ENCODE measurements at regions not wholly inside any gene's neighbourhood (a gene's known extent, or its start where the extent isn't known, plus 50 kb on each side); places are given as distances from the start of the nearest gene placed in this dataset.

DNA sequence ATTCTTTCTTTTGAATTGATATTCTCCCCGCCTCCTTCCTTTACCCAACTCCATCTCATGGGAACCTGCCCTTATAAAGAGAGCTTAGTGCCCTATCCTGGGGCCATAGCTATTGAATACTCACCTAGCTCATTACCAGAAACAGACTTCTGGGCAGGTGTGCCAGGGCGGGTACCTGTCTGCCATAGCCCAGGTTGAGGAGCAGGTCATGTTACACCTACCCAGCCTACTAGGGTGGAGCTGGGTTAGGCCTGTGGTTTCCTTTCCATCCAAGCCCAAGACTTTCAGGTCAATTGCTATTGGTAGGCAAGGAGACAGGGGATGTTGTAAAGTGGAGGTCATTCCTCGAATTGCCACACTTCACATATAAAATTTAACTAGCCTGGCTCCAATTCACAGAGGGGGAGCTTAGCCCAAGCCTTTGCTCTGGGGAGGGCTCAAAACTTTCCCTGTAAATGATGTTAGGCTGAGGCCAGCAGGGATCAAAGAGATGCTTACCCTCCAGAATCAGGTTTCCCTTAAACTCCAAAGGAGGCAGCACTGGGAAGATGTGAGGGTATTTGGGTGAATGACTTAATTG, 87.1 kb upstream of the IPO9 start:
- DNase-seq (ENCODE audit: low spot score) = no peak
- Histone ChIP-seq H2AFZ (replicated peaks) (no peak overlapping the region), H3F3A (ENCODE audit: low read depth) (peaks cover 57% of the 10 kb centered on the region), H3K79me2 (ENCODE audit: low read depth) (peaks cover 97% of the 10 kb centered on the region), H3K27me3 (no peaks in the 10 kb centered on the region), H3K4me1 (peaks cover 42% of the 10 kb centered on the region), H3K4me3 (peak overlapping the region; percentile 72), H3K27ac (peak overlapping the region; percentile 97), H4K20me1 (ENCODE audit: low read depth) (peaks cover 17% of the 10 kb centered on the region), H3K9me3 (ENCODE audit: low read depth) (no peaks in the 10 kb centered on the region), H3K4me2 (peak overlapping the region; percentile 95), H3K36me3 (no peaks in the 10 kb centered on the region), H3K9ac (no peak overlapping the region)
- H3K9me3 Mint-ChIP-seq = no peaks in the 10 kb centered on the region
- H3K27me3 Mint-ChIP-seq (ENCODE audit: insufficient read depth, low read depth) = no peaks in the 10 kb centered on the region
- H3K36me3 Mint-ChIP-seq = peaks cover 17% of the 10 kb centered on the region
- no peak for TF ChIP-seq EZH2phosphoT487 (IDR thresholded peaks at IDR 0.05)
- TF ChIP-seq CTCF (IDR thresholded peaks at IDR 0.05) = no peak
- TF ChIP-seq EZH2 (IDR thresholded peaks at IDR 0.05) = no peak
- peaks cover 78% of the 10 kb centered on the region for H3K4me1 Mint-ChIP-seq
- peak overlapping the region; percentile 100 for H3K4me3 Mint-ChIP-seq
- peak overlapping the region; percentile 16 for H3K27ac Mint-ChIP-seq

- Mint-ChIP-seq H3K4me3 (peak overlapping the region; percentile 100), H3K27ac (peak overlapping the region; percentile 57), H3K27me3 (ENCODE audit: insufficient read depth, low read depth) (no peaks in the 10 kb centered on the region), H3K9me3 (no peaks in the 10 kb centered on the region), H3K4me1 (peaks cover 78% of the 10 kb centered on the region), H3K36me3 (peaks cover 19% of the 10 kb centered on the region)
- Histone ChIP-seq H3F3A (ENCODE audit: low read depth) (peaks cover 57% of the 10 kb centered on the region), H3K4me1 (peaks cover 42% of the 10 kb centered on the region), H3K36me3 (no peaks in the 10 kb centered on the region), H3K27me3 (no peaks in the 10 kb centered on the region), H4K20me1 (ENCODE audit: low read depth) (peaks cover 17% of the 10 kb centered on the region), H3K4me2 (peak overlapping the region; percentile 95), H3K9me3 (ENCODE audit: low read depth) (no peaks in the 10 kb centered on the region), H3K9ac (no peak overlapping the region), H2AFZ (replicated peaks) (no peak overlapping the region), H3K79me2 (ENCODE audit: low read depth) (peaks cover 98% of the 10 kb centered on the region), H3K27ac (peak overlapping the region; percentile 97), H3K4me3 (peak overlapping the region; percentile 72)
- DNase-seq (ENCODE audit: low spot score) = peak; percentile 52
- TF ChIP-seq EZH2 (IDR thresholded peaks at IDR 0.05) (no peak), CTCF (IDR thresholded peaks at IDR 0.05) (no peak), EZH2phosphoT487 (IDR thresholded peaks at IDR 0.05) (no peak)
Measured at GRCh38 chr1:201742476-201742875, 86.5 kb upstream of the IPO9 start.

DNA sequence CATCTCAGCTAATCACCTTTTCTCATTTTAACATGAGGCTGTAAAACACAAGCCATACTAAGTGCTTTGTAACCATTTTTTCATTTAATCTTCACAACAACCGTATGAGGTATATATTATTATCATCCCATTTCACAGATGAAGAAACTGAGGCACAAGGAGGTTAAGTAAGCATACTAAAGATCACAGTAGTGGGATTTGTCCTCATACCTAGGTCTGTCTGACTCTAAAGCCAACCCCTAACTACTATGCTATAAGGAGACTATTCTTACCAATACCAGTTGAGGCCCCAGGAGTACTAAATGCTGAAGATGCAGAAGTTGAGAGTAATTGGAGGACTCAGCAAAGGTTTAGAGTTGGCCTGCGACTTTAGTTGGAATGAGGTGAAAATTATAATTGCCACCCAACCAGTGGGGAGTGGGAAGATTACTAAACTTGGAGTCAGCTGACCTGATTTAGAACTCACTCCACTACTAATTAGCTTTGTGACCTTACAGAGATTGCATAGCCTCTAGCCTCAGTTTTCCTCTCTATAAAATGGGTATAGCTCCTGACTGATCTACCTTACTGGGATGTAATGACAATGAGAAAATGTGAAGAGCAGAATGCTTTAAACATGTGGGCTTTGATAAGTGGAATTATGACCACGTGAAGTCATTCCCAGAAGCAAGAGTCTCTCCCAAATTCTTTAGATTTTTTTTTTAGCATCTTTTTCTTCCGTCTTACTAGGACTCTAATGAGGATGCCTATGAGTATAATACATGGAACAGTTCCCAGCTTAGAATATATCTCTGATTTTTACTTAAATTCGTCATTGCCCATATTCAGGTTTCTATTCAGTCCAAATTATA, 85.8 kb upstream of the IPO9 start:
- Histone ChIP-seq H3K27me3 (no peaks in the 10 kb centered on the region), H3K4me1 (peaks cover 44% of the 10 kb centered on the region), H3K4me3 (no peak overlapping the region), H3K9ac (no peak overlapping the region), H3K4me2 (no peak overlapping the region), H3K36me3 (no peaks in the 10 kb centered on the region), H4K20me1 (ENCODE audit: low read depth) (peaks cover 17% of the 10 kb centered on the region), H3K79me2 (ENCODE audit: low read depth) (peaks cover 100% of the 10 kb centered on the region), H3F3A (ENCODE audit: low read depth) (peaks cover 57% of the 10 kb centered on the region), H3K9me3 (ENCODE audit: low read depth) (no peaks in the 10 kb centered on the region), H2AFZ (replicated peaks) (no peak overlapping the region), H3K27ac (peak overlapping the region; percentile 97)
- Mint-ChIP-seq H3K27me3 (ENCODE audit: insufficient read depth, low read depth) (no peaks in the 10 kb centered on the region), H3K4me3 (no peak overlapping the region), H3K9me3 (no peaks in the 10 kb centered on the region), H3K27ac (no peak overlapping the region), H3K4me1 (peaks cover 78% of the 10 kb centered on the region), H3K36me3 (peaks cover 19% of the 10 kb centered on the region)
- no peak for DNase-seq (ENCODE audit: low spot score)
- TF ChIP-seq EZH2phosphoT487 (IDR thresholded peaks at IDR 0.05) (no peak), CTCF (IDR thresholded peaks at IDR 0.05) (no peak), EZH2 (IDR thresholded peaks at IDR 0.05) (no peak)
